ENCODE measurements at regions not wholly inside any gene's neighbourhood (a gene's known extent, or its start where the extent isn't known, plus 50 kb on each side); places are given as distances from the start of the nearest gene placed in this dataset.

DNA sequence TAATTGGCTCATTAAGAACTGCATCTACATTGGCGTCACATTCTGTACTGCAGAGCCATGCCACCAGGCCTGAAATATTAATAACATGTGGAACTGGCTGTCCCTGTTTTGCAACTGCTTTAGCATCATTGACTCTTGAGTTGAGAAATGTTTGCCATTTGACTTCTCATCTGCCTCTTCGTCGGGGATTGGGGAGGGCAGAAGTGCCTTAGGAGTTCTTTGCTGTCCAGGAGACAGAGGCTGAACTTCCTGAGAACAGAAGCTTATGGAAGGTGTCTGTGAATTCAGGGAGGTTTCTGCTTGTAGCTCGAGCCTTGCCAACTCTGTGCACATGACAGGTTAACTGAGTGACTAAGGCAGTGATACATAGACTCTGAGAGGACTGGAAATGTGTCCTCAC, 265.0 kb downstream of the KIF4B start:
- TF ChIP-seq, protein P1, sequence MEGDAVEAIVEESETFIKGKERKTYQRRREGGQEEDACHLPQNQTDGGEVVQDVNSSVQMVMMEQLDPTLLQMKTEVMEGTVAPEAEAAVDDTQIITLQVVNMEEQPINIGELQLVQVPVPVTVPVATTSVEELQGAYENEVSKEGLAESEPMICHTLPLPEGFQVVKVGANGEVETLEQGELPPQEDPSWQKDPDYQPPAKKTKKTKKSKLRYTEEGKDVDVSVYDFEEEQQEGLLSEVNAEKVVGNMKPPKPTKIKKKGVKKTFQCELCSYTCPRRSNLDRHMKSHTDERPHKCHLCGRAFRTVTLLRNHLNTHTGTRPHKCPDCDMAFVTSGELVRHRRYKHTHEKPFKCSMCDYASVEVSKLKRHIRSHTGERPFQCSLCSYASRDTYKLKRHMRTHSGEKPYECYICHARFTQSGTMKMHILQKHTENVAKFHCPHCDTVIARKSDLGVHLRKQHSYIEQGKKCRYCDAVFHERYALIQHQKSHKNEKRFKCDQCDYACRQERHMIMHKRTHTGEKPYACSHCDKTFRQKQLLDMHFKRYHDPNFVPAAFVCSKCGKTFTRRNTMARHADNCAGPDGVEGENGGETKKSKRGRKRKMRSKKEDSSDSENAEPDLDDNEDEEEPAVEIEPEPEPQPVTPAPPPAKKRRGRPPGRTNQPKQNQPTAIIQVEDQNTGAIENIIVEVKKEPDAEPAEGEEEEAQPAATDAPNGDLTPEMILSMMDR (conservative IDR thresholded peaks at IDR 0.05), result no peak
- no peak for TF ChIP-seq EZH2 (IDR thresholded peaks at IDR 0.05; ENCODE audit: low read depth)

Data from PC-9 (cell line).